ENCODE measurements at regions not wholly inside any gene's neighbourhood (a gene's known extent, or its start where the extent isn't known, plus 50 kb on each side); places are given as distances from the start of the nearest gene placed in this dataset.
"Not testable (repeated sequence)": the region's sequence is repeated elsewhere in the genome, so short reads cannot be mapped to it uniquely, and the experiment has no call there.

DNA sequence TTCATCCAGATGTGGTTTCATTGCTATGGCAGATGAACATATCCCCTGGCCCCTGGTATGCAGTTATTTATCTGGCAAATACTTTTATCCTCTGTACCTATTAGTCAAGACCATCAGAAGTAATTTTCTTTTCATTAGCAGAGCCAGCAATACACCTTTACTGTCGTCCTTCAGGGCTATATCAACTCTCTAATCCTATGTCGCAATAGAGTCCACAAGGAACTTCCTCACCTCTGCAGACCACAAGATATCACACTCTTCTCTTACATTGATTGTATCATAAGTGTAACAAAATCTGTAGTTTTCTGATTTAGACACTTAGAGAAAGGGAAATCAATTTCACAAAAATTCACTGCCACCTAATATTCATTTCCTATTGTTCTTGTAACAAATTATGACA is 252.9 kb upstream of the DCC start:
- DNase-seq = no peak

DNA sequence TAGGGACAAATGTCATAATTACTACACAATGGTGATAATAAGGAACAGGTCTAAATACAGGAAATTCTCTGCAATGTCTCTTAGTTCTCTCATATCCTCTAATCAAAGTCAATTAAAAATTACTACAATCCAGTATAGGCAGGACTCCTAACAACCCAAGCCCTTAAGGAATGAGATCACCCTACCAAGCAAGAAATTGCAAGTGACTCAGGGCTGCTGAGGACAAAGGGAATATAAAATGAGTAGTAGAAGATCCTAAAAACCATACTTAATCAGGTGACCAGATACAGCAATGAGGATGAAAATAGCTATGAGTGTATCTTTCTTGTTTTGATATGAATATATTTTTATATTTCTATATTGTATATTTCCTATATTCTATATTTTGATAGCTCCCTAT is 250.0 kb upstream of the DCC start:
- no peak for DNase-seq

DNA sequence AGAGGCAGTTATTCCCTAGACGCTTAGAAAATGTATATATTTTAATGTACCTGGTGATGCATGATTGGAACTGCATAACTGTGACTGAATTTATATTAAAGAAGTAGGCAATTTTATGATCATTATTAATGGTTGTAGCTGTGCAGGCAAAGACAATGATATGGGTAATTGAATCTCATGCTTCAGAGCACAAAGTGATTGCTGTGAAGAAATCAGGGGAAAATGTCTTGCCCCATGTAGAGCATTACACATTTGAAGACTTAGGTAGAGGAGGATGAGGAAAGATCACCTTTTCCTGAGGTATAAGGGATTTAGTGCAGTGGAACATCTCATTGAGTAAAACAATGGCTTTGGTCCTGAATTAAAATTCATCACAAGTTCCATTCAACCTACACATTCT is 246.8 kb upstream of the DCC start:
- no peak for DNase-seq

DNA sequence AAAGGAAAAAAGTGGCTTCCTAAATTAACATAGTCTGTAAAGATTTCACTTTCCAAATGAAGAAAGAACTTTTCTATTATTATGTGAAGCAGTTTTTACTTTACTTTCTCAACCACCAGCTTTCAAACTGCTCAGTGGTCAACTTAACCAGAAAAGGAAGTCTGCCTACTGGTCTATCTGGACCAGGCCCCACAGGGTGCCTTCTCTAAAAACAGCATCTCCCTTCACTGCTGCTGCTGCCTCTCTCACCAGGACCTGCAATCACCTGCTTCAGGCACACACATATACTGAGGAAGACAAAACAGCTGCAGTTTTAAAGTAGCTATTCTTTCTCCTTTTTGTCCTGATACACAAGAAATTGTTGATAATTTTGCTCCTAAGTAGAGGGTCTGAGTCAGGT is 221.3 kb upstream of the DCC start:
- no peak for DNase-seq

DNA sequence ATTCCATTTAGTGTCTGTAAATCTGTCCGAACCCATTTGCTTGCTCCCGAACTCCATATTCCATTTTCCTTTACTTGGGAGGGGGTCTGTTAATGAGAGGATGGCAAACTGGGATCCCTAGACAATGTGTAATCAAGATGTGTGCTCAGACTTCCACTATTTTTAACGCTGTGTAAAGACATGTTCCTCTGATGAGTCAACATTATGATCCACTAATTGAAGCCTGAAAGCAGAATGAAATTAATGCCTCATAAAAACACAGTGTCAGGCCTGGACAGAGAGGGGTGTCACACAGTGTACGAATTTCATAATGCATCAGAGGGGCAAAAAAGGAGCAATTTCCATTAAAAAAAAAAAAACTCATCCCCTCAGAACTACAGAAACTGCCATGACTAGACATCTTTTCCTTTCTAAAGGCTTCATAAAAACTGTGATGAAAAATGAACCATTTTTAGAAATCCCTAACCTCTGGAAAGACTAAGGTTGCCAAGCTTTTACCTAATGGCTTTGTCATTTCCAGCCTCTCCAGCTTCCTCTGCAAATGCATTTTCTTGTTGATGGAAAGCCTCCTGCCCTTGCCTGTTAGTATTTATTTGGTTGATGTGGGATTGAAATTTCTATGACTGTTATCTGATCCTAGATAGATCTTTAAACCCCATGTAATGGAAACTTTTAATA is 209.2 kb upstream of the DCC start:
- no peak for DNase-seq

DNA sequence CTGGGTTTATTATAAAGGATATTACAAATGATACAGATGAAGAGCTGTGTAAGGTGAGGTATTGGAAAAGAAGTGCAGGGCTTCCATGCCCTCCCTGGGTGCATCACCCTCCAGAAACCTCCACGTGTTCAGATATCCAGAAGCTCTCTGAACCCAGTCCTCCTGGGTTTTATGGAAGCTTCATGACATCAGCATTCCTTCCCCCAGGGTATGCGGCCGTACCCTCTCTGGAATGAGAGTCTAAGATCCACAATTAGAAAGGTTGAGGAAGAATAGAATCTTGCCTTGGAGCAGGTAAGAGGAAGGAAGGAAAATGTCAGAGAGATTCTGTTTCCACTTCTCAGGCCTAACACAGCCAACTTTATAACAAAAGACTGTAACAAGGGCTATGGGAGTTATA is 208.2 kb upstream of the DCC start:
- no peak for DNase-seq

DNA sequence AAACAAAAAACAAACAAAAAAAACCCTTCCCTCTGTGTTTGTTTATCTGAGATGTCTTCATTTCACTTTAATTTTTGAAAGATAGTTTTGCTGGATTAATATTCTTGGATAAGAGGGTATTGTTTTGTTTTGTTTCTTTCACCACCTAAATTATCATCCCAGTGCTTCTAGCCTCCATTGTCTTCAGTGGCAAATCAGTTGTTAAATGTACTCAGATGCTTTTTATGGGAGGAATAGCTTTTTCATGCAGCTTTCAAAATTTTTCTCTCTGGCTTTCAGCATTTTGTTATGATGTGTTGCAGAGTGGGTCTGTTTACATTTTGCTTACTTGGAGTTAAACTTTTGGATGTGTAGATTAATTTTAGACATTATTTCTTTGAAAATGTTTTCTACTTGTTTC is 203.5 kb upstream of the DCC start:
- no peak for DNase-seq

DNA sequence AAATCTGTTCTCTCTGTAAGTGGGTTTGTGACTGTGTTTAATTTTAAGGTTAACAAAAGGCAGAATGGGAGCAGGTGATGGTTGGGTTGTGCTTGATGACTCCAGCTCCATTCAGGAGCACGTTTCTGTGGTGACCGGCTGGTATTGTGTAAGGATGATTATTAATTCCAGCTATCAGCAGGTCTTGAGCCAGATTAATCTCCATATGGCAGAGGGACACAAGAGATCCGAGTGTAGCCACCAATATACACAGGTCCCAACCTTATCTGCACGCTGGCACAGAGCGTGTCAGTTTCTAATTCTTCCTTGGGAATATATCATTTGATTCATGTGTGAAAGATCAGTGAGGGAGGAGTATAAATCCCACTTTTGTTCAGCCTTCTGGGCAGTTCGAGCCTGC is 199.0 kb upstream of the DCC start:
- DNase-seq = no peak

DNA sequence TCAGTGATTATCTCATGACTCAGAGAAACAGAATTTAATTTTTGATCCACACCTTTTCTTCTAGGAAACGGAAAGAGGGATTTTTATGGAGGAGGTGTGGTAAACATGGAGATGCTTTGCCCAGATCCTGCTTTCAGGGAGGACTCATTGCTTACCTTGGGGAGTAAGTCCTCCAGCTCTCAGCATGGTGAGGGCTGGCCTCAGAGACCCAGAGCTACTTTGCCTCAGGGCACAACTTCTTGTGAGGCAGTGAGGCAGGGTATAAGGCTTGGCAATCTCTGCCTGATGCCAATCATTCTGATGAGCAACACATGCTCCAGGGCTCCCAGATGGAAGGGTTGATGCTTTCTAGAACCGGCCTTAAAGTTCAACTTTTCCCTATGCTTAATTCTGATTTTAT is 189.9 kb upstream of the DCC start:
- no peak for DNase-seq

DNA sequence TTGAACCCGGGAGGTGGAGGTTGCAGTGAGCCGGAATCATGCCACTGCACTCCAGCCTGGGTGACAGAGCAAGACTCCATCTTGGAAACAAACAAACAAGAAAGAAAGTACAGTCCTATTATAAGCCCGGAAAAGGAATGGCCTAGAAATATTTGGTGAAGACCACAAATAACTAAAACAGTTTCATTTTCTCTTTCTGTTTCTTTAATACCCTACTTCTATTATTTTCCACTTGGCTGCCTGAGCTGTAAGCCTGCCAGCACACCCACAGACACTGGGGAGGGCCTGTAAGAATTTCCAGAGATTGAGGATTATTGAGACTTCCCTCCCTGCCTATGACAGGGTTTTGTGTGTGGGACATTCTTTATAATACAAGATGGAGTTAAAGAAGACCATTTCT is 188.0 kb upstream of the DCC start:
- no peak for DNase-seq

DNA sequence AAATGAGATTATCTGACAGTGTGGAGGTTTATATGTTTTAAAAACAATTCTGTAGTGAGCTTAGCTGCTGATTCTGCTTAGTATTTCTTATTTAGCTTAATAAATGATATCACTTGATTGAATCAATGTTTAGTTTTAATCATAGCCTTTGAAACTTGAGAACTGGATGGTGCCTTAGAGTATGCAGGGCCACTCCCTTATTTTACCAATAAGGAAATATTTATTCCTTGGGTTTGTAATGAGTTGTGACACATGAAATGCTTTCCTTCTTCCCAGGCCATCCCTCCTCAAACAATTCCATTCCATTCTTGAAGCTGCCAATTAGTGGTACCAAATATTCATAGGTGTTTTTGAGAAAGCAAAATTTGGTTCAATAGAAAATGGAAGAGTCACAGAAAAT is 183.8 kb upstream of the DCC start:
- no peak for DNase-seq

DNA sequence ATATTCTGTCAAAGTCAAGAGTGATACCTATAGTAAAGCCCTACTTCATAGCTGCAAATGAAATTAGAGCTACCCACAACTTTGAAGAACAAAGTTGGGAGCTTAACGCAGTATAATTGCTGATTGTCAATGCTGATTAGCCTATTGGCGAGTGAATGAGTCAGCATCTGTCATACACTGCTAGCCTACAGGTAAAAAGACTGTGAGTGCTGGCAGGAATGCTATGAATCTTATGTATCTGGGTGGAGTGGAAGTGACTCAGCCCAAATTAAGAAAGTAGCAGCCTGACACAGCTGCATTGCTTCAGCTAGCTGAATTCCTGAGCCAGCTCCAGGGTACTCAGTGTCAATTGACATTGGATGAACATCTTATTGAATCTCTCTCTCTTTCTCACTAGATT is 179.4 kb upstream of the DCC start:
- no peak for DNase-seq

DNA sequence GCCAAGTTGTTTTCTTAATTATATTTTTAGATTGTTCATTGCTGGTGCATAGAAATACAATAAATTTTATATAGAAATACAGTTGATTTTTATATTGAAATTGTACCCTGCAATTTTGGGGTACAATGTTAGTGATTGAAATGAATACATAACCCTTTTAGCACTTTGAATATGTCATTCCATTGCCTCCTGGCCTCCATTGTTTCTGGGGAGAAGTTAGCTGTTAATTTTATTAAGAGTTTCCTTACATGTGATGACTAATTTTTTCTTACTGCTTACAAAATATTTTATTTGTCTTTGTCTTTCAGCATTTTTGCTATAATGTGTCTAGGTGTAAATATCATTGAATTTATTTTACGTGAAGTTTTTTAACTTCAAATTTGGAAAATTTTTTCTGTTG is 176.5 kb upstream of the DCC start:
- DNase-seq = no peak

DNA sequence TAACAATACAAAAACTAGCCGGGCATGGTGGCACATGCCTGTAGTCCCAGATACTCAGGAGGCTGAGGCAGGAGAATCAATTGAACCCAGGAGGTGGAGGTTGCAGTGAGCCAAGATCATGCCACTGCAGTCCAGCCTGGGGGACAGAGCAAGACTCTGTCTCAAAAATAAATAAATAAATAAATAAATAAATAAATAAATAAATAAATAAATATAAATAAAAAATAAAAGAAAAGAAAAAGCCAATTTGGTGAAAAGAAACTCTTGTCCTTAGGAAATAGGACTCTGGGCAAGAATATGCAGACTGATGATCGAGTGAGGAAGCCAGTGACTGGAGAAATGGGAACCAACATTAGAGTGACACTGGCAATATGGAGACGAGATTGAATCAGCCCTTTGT is 171.9 kb upstream of the DCC start:
- not testable (repeated sequence) for DNase-seq

DNA sequence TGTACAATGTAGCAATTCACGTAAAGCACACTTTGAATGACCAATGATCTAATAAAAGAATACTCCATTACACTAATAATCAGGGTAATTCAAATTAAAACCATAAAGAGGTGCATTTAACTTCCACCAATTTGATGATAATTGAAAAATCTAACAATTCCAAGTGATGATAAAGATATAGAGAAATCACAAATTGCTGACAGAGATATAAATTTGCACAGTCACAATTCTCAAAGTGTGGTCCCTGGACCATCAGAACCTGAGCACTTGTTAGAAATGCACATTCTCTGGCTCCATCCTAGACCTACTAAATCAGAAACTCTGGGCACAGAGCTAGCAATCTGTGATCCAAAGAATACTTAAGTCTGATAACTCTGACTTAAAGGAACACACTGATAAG is 165.8 kb upstream of the DCC start:
- DNase-seq = no peak

DNA sequence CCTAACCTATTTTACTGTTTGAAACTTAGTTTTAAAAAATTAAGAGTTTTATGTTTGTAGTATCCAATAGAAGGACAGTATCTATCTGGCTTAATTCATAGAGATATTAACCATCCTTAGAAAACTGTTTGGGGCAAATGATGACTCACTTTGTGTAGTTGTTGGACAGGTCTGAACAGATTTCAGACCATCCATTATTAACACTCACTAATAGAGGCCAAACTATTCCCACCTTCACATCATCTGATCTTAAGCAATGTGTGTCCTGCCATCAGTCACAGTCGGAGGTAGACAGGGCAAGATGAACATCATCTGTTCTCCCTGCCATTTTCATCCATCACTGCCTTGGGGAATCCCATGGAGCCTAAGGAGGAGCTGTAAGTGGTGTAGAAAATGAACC is 164.6 kb upstream of the DCC start:
- no peak for DNase-seq

DNA sequence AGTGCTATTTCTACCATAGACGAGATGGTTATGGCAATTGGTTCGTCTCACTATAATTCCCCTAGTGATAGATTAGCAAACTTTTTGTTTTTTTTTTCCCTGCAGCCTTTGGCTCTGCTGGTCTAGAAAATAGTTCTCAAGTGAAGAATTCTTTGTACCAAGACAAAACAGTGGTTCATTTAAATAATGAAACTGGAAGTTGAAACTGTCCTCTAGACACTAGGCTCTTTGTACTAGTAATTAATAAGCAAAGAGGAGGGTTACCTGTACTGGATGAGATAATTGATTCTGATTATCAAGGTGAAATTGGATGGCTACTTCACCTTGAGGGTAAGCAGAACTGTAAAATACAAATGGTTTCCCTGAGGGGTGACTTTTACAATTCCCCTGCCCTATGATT is 156.9 kb upstream of the DCC start:
- no peak for DNase-seq

DNA sequence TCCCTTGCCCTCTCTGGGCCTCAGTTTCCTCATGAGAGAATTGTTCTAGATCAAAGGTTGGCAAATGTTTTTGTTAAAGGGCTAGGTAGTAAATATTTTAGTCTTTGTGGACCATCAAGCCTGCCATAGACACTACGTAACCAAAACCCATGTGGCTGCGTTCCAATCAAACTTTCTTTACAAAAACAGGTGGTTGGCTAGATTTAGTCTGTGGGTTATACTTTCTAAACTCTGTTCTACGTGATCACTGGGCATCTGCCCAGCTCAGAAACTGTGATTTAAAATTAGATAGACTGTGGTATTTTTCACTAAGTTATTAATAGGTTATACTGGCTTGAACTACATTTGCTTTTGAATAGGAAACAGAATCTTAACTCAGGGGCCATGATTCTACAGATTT is 149.8 kb upstream of the DCC start:
- no peak for DNase-seq

DNA sequence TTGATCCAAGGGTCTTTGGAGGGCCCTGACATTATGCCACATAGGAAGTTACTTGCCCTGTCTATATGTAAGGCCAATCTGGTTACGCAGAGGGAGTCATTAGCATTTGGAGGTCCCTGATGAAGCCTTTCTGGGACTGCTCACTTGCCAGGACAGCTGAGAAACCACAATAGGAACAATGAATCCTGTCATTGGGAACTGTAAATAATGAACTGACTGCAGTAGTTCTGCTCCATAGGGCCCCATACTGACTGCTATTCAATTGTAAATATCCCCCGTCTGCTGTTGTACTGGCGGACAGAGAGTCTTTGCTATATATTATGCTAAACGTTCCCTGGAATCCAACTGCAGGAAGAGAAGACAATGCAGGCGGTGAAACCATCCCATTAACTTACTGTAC is 149.4 kb upstream of the DCC start:
- DNase-seq = no peak

DNA sequence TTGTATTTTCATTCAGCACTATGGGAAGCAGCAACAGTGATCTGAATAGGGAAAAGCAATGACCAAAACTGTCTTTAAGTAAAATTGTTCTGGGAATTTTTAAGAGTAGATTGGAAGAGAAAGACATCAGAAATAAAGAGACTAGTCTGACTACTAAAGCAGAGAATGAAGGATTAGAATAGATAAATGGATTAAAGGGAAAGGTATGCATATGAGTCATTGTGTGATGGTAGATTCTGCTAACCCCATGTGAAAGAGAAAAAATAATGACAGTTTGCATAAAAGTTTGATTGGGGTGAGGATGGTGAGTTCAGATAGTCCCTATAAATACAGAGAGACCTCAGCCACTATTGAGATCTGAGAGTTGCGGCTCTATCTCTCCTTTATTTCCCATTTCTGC is 139.6 kb upstream of the DCC start:
- no peak for DNase-seq

DNA sequence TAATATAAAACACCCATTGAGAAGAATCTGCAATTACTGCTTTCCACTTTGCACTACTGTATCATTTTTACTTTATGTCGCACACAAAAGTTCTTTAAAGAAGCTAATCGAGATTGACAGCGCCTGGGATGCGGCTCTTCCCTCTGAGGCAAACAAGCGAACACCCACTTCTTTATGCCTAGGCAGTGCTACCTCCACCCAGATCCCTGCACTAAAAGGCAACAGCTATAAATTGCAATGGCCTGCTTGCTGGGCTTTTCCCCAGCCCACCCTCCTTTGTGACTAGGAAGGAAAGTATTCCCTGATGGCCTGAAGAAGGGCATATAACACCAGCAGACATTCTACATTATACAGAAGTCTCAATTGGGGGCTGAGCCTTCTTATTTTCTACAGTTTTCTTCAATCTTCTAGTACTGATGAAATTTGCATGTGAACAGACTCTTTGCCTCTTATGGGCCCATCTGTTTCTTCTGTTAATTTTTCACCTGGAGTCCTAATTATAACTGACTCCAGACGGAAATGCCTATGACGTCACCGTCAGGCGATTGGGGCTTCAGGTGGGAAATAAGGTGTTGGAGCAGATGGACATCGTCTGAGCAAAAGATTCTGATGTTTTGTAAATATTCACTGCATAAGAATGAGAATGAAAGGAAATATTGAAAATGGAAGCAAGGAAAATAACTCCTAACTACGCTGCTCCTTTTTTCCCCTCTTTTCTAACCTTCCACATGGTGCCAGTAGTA is 138.9 kb upstream of the DCC start:
- DNase-seq = no peak

DNA sequence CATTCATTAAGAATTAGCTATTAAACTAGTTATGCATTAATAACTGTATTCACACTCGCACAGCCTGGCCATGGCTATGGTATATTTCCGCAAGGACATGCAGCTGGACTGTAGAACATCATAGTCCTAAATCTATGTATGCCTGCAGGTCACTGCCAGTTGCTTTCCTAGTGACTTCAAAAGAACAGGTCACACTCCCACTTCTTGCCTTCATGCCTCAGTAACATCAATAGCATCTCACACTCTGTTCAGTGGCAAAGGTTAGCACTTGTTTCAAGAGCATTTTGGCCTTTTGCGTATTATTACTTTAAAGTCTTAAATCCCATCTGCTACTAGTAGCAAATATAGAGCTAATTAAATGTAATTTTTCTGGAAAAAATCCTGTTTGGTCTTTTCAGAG is 131.4 kb upstream of the DCC start:
- no peak for DNase-seq

DNA sequence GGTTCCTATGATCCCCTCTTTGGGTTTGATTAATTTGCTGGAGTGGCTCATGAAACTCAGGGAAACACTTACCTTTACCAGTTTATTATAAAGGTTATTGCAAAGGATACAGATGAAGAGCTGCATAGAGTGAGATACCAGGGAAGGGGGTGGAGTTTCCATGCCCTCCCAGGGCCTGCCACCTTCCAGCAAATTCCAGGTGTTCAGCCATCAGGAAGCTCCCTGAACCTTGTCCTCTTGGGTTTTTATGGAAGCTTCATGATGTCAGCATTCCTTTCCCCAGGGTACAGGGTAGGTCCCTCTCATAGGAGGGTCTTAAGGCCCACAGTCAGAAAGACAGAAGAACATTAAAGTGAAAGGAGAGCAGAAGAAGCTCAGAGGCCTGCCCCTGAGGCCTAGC is 123.9 kb upstream of the DCC start:
- DNase-seq = no peak

DNA sequence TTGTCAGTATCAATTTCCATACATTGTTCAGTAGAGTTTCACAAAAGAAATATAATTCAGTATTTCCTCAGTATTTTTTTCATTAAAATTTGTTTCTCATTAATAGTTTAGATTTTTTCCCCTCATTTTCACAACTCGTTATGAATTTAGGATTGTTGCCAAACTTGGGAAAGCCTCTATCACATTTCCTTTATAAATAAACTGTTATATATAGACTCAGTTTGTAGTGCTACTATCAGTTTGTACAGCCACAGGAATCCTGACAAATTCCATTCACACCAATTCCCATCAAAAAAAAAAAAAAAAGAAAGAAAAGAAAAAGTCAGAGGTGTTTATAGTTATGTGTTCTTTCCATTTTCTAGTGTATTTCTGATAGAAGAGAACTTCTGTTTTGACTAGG is 123.3 kb upstream of the DCC start:
- no peak for DNase-seq

DNA sequence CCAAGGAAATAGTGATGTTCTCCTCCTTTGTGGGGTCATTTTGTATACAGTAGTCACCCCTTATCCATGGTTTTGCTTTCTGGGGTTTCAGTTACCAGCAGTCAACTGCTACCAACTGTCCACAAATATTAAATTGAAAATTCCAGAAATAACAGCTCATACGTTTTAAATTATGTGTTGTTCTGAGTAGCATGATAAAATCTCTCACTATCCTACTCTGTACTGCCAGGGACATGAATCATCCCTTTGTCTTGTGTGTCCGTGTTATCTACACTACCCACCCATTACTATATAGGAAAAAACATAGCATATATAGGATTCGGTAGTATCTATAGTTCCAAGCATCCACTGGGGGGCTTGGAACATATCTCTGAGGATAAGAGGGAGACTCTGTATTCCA is 120.9 kb upstream of the DCC start:
- no peak for DNase-seq
